Left renal pelvis (tissue), 4 donors: ENCODE measurements at regions not wholly inside any gene's neighbourhood (a gene's known extent, or its start where the extent isn't known, plus 50 kb on each side); places are given as distances from the start of the nearest gene placed in this dataset.
A peak's percentile ranks its signal among the peaks of the same experiment; 100 is the strongest.

Source experiments
- DNase-seq, 4 donors: peaks; one replicate each; pipeline ENCODE4 v3.0.0-alpha.2; 2013; ENCODE audit warnings: low read depth in 4 of 4, low spot score in 3 of 4

- no peak for DNase-seq
Observed at GRCh38 chr6:40340957-40341356, 246.2 kb downstream of the LRFN2 start.

- DNase-seq, result no peak
Observed at GRCh38 chr6:40340196-40340595, 247.0 kb downstream of the LRFN2 start.

GRCh38 chr6:40338306-40338705 is 248.9 kb downstream of the LRFN2 start:
- no peak for DNase-seq

- peak in 1 of 4 donors; percentile 32 for DNase-seq
Observed at GRCh38 chr6:40336940-40337760, 250.0 kb downstream of the LRFN2 start.

GRCh38 chr6:40336296-40336695 is 250.9 kb downstream of the LRFN2 start:
- no peak for DNase-seq

GRCh38 chr6:40334496-40335270 is 252.5 kb downstream of the LRFN2 start:
- no peak for DNase-seq

- DNase-seq, result no peak
Observed at GRCh38 chr6:40331545-40331944, 255.6 kb downstream of the LRFN2 start.

GRCh38 chr6:40330301-40330721 is 256.9 kb downstream of the LRFN2 start:
- DNase-seq, result no peak

GRCh38 chr6:40328986-40329545 is 258.1 kb downstream of the LRFN2 start:
- no peak for DNase-seq

GRCh38 chr6:40328386-40328985 is 258.7 kb downstream of the LRFN2 start:
- DNase-seq, result no peak

GRCh38 chr6:40326714-40327421 is 260.3 kb downstream of the LRFN2 start:
- DNase-seq, result no peak

GRCh38 chr6:40325791-40326190 is 261.4 kb downstream of the LRFN2 start:
- DNase-seq, result no peak

- DNase-seq, result no peak
Observed at GRCh38 chr6:40325041-40325440, 262.1 kb downstream of the LRFN2 start.

GRCh38 chr6:40323881-40324634 is 263.1 kb downstream of the LRFN2 start:
- no peak for DNase-seq

- DNase-seq, result no peak
Observed at GRCh38 chr6:40322336-40322735, 264.8 kb downstream of the LRFN2 start.

GRCh38 chr6:40321616-40322015 is 265.5 kb downstream of the LRFN2 start:
- no peak for DNase-seq

- DNase-seq, result no peak
Observed at GRCh38 chr6:40320947-40321346, 266.2 kb downstream of the LRFN2 start.

GRCh38 chr6:40320441-40320840 is 266.7 kb downstream of the LRFN2 start:
- no peak for DNase-seq

- DNase-seq, result no peak
Observed at GRCh38 chr6:40319124-40319523, 268.0 kb downstream of the LRFN2 start.

GRCh38 chr6:40315060-40315459 is 272.1 kb downstream of the LRFN2 start:
- DNase-seq, result no peak
